ENCODE measurements at regions not wholly inside any gene's neighbourhood (a gene's known extent, or its start where the extent isn't known, plus 50 kb on each side); places are given as distances from the start of the nearest gene placed in this dataset.

GRCh38 chr9:107422189-107423185 lies 67.1 kb downstream of the KLF4 start:
- Histone ChIP-seq H3K4me3 (no peak overlapping the region), H3K4me1 (peaks cover 0 to 13% (median 0%) of the 10 kb centered on the region in 4 donors), H3K27ac (no peak overlapping the region), H3K36me3 (no peaks in the 10 kb centered on the region), H3K9me3 (no peaks in the 10 kb centered on the region), H3K27me3 (no peaks in the 10 kb centered on the region)
- DNase-seq: peak in 2 of 3 donors; percentile 76 to 79
- no peak for TF ChIP-seq POLR2A (IDR thresholded peaks at IDR 0.05)
- TF ChIP-seq, protein P1, sequence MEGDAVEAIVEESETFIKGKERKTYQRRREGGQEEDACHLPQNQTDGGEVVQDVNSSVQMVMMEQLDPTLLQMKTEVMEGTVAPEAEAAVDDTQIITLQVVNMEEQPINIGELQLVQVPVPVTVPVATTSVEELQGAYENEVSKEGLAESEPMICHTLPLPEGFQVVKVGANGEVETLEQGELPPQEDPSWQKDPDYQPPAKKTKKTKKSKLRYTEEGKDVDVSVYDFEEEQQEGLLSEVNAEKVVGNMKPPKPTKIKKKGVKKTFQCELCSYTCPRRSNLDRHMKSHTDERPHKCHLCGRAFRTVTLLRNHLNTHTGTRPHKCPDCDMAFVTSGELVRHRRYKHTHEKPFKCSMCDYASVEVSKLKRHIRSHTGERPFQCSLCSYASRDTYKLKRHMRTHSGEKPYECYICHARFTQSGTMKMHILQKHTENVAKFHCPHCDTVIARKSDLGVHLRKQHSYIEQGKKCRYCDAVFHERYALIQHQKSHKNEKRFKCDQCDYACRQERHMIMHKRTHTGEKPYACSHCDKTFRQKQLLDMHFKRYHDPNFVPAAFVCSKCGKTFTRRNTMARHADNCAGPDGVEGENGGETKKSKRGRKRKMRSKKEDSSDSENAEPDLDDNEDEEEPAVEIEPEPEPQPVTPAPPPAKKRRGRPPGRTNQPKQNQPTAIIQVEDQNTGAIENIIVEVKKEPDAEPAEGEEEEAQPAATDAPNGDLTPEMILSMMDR (IDR thresholded peaks at IDR 0.05): peak in 5 of 6 experiments; percentile 10 to 82 (median 75)

- TF ChIP-seq, protein P1 (IDR thresholded peaks at IDR 0.05): no peak
- no peak for TF ChIP-seq POLR2A (IDR thresholded peaks at IDR 0.05)
- H3K4me1 ChIP-seq: no peaks in the 10 kb centered on the region
- no peaks in the 10 kb centered on the region for H3K36me3 ChIP-seq
- no peak overlapping the region for H3K4me3 ChIP-seq
- no peak for DNase-seq
- H3K27me3 ChIP-seq: no peaks in the 10 kb centered on the region
- H3K27ac ChIP-seq: no peak overlapping the region
- H3K9me3 ChIP-seq: no peaks in the 10 kb centered on the region
Measured at GRCh38 chr9:107410420-107410819, 79.1 kb downstream of the KLF4 start.

DNA sequence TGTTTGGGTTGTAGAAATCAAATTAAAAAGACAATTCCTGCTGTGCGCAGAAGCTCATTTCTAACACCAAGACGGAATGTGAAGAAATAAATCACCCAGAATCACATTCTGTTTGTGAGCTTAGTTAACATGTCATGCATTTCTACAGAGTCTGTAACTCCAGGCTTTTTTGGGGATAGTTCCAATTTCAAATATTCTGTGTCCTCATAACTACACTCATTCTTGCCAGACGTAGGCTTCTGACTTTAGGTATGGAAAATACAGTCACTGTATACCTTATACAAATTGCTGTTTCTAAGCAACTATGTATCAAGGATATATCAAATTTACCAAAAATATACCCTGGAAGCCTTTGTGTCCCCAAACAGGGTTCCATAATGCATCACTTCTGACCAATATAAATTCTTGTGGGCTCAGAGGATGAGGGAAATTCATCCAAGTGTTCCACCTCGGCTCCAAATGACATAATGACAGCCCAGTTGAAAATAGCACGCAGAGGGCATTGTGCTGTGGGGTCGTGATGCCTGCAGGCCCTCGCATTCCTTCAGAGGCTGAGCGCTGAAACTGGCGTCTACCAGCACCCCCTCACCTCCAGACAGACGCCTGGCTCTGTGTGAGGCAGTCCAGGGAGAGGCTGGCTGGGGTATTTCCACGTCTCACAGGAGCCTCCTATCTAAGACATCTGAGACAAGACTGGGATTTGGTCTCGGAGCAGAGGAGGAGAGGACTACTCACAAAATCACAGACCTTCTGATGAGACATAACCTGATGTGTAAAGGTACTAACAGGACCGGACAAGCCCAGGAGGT lies 79.8 kb downstream of the KLF4 start:
- no peak overlapping the region for H3K27ac ChIP-seq
- H3K4me1 ChIP-seq: no peaks in the 10 kb centered on the region
- no peaks in the 10 kb centered on the region for H3K9me3 ChIP-seq
- no peaks in the 10 kb centered on the region for H3K27me3 ChIP-seq
- H3K36me3 ChIP-seq: no peaks in the 10 kb centered on the region
- DNase-seq: no peak
- TF ChIP-seq POLR2A (IDR thresholded peaks at IDR 0.05): no peak
- H3K4me3 ChIP-seq: no peak overlapping the region

DNA sequence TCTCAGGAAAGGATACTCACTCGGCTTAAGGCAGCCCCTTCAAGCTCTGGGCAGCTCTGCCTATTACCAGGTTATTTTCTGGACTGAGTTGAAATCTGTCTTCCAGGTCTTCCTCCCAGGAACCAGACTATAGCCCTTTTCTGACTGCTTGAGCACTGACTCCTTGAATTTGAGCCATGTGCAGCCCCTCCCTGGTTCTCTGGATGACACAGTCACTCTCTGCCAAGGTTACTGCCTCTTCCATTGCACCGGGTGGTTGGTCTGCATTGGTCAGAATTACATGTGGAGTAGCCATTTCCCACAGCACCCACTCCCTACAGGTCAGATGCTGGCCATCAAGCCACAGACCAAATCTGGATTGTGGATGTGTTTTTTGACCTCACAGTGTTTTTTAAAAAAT lies 81.9 kb downstream of the KLF4 start:
- Histone ChIP-seq H3K27me3 (no peaks in the 10 kb centered on the region), H3K9me3 (no peaks in the 10 kb centered on the region), H3K4me3 (no peak overlapping the region), H3K4me1 (no peaks in the 10 kb centered on the region), H3K27ac (no peak overlapping the region), H3K36me3 (no peaks in the 10 kb centered on the region)
- DNase-seq: no peak
- TF ChIP-seq POLR2A (IDR thresholded peaks at IDR 0.05): no peak

DNA sequence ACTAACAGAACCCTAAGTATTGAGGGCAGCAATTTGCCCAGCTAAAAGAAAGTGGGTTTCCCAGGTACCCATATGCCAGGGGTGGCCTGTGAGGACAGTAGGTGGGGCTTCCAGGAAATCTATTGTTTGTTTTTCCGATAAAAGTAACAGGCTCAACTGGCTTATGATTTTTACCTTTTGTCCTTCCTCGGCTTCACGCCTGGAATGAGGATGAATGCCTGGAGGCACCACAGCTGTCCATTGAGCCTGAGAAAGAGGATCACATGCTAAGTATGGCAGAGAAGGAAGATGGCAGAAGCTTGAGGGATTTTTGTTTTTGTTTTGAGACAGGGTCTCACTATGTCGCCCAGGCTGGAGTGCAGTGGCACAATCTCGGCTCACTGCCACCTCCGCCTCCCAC lies 84.1 kb downstream of the KLF4 start:
- H3K36me3 ChIP-seq: no peaks in the 10 kb centered on the region
- no peak overlapping the region for H3K27ac ChIP-seq
- DNase-seq: no peak
- TF ChIP-seq POLR2A (IDR thresholded peaks at IDR 0.05): no peak
- TF ChIP-seq, protein P1 (IDR thresholded peaks at IDR 0.05): no peak
- no peaks in the 10 kb centered on the region for H3K9me3 ChIP-seq
- no peaks in the 10 kb centered on the region for H3K4me1 ChIP-seq
- H3K4me3 ChIP-seq: no peak overlapping the region
- H3K27me3 ChIP-seq: no peaks in the 10 kb centered on the region

- H3K4me3 ChIP-seq: no peak overlapping the region
- no peaks in the 10 kb centered on the region for H3K36me3 ChIP-seq
- H3K27ac ChIP-seq: no peak overlapping the region
- no peaks in the 10 kb centered on the region for H3K9me3 ChIP-seq
- DNase-seq: no peak
- no peaks in the 10 kb centered on the region for H3K4me1 ChIP-seq
- no peaks in the 10 kb centered on the region for H3K27me3 ChIP-seq
- TF ChIP-seq, protein P1 (IDR thresholded peaks at IDR 0.05): no peak
- no peak for TF ChIP-seq POLR2A (IDR thresholded peaks at IDR 0.05)
Measured at GRCh38 chr9:107404736-107405135, 84.8 kb downstream of the KLF4 start.
